PC-9 (cell line): ENCODE measurements at regions not wholly inside any gene's neighbourhood (a gene's known extent, or its start where the extent isn't known, plus 50 kb on each side); places are given as distances from the start of the nearest gene placed in this dataset.

Experiments
- BruUV-seq: library from RNA; stranded (reverse); fragments of 400-500 nt; replicated peaks from 2 replicates; lab custom pipeline; 2021; lab: Mats Ljungman, UMichigan
- CTCF ChIA-PET: fragments of 300-600 bp; sonication (Branson Sonifier 250); formaldehyde crosslinking; loops from one replicate; lab custom pipeline; 2022; ENCODE audit warnings: antibody characterized with exemption; lab: Charles Lee
- POLR2A ChIA-PET: fragments of 300-600 bp; sonication (Branson Sonifier 250); formaldehyde crosslinking; loops from one replicate; lab custom pipeline; 2022; ENCODE audit warnings: antibody characterized with exemption; ENCODE audit not compliant: unreplicated experiment; lab: Charles Lee
- DNase-seq, 2 experiments: peaks; one replicate each; pipeline versions ENCODE4 v3.0.0 to v3.0.0-alpha.2; 2015 to 2022; ENCODE audit warnings: mixed read lengths in 1 of 2
- H2AFZ ChIP-seq: fragments of 200-600 bp; sonication (generic); 2 replicates; pipeline ENCODE4 v1.8.1; 2017; ENCODE audit warnings: antibody characterized with exemption
- H3F3A ChIP-seq: fragments of 200-600 bp; sonication (generic); 2 replicates; pipeline ENCODE4 v1.8.1; 2017; ENCODE audit warnings: antibody characterized with exemption, mild to moderate bottlenecking, low read depth; ENCODE audit not compliant: insufficient read depth
- H3K27ac ChIP-seq: fragments of 200-600 bp; sonication (generic); 2 replicates; pipeline ENCODE4 v1.6.1; 2016; ENCODE audit warnings: mixed run types
- H3K27me3 ChIP-seq: fragments of 200-600 bp; sonication (generic); 2 replicates; pipeline ENCODE4 v1.6.1; 2016; ENCODE audit warnings: low read depth, mixed run types; ENCODE audit not compliant: insufficient read depth
- H3K36me3 ChIP-seq: fragments of 200-600 bp; sonication (generic); 2 replicates; pipeline ENCODE4 v1.6.1; 2016; ENCODE audit warnings: low read depth, mixed run types
- H3K4me1 ChIP-seq: fragments of 200-600 bp; sonication (generic); replicated peaks from 2 replicates; pipeline ENCODE4 v1.6.1; 2016; ENCODE audit warnings: mixed run types; ENCODE audit not compliant: insufficient read depth
- H3K4me2 ChIP-seq: fragments of 200-600 bp; sonication (generic); 2 replicates; pipeline ENCODE4 v1.6.1; 2017; ENCODE audit warnings: mixed run types
- H3K4me3 ChIP-seq: fragments of 200-600 bp; sonication (generic); 2 replicates; pipeline ENCODE4 v1.6.1; 2016; ENCODE audit warnings: mixed run types
- H3K79me2 ChIP-seq: fragments of 200-600 bp; sonication (generic); 2 replicates; pipeline ENCODE4 v1.6.1; 2017; ENCODE audit warnings: low read depth, mixed run types
- H3K9me2 ChIP-seq: fragments of 200-600 bp; sonication (generic); 2 replicates; pipeline ENCODE4 v1.8.1; 2017; ENCODE audit warnings: mild to moderate bottlenecking; ENCODE audit not compliant: insufficient read depth
- H3K9me3 ChIP-seq: fragments of 200-600 bp; sonication (generic); 2 replicates; pipeline ENCODE4 v1.8.1; 2016; ENCODE audit warnings: low read depth; ENCODE audit not compliant: insufficient read depth
- H4K20me1 ChIP-seq: fragments of 200-600 bp; sonication (generic); 2 replicates; pipeline ENCODE4 v1.8.1; 2017; ENCODE audit not compliant: insufficient read depth
- CTCF ChIP-seq: fragments of 200-600 bp; sonication (generic); conservative IDR thresholded peaks from 2 replicates; pipeline ENCODE4 v1.6.1; 2017; ENCODE audit warnings: mixed run types, antibody characterized with exemption, mild to moderate bottlenecking, moderate library complexity
- EZH2 ChIP-seq: fragments of 200-600 bp; sonication (generic); IDR thresholded peaks from 2 replicates; pipeline ENCODE4 v1.8.0; 2017; ENCODE audit warnings: antibody characterized with exemption, low read depth
- intact Hi-C: fragments of 100-400 bp; cut with micrococcal nuclease; formaldehyde crosslinking; loops from one replicate; pipeline ENCODE4 v1.10.0; 2022; ENCODE audit not compliant: unreplicated experiment

- no peak overlapping the region for H3K4me2 ChIP-seq
- BruUV-seq: no TSS peak
- DNase-seq: no peak
- H3K4me1 ChIP-seq: no peaks in the 10 kb centered on the region
- ChIA-PET POLR2A (no interaction called here), CTCF (no interaction called here)
- no peaks in the 10 kb centered on the region for H3K9me2 ChIP-seq
- H3F3A ChIP-seq: no peaks in the 10 kb centered on the region
- H2AFZ ChIP-seq: no peak overlapping the region
- no peak overlapping the region for H3K27ac ChIP-seq
- no peaks in the 10 kb centered on the region for H3K79me2 ChIP-seq
- intact Hi-C loops: no loop called here
- H3K27me3 ChIP-seq: peaks cover 98% of the 10 kb centered on the region
- H3K4me3 ChIP-seq: no peak overlapping the region
- TF ChIP-seq CTCF (no peak), EZH2 (no peak)
- no peaks in the 10 kb centered on the region for H4K20me1 ChIP-seq
- H3K9me3 ChIP-seq: no peaks in the 10 kb centered on the region
- H3K36me3 ChIP-seq: no peaks in the 10 kb centered on the region
Observed at GRCh38 chr11:116505298-116506262, 267.2 kb downstream of the BUD13 start.

GRCh38 chr11:116504541-116505297 is 268.1 kb downstream of the BUD13 start:
- no peak overlapping the region for H3K4me3 ChIP-seq
- no peak overlapping the region for H3K27ac ChIP-seq
- no peaks in the 10 kb centered on the region for H3K36me3 ChIP-seq
- peaks cover 100% of the 10 kb centered on the region for H3K27me3 ChIP-seq
- no peak for TF ChIP-seq CTCF
- no peak for TF ChIP-seq EZH2
- no peak overlapping the region for H3K4me2 ChIP-seq
- intact Hi-C loops: no loop called here
- H3K9me3 ChIP-seq: no peaks in the 10 kb centered on the region
- ChIA-PET CTCF (no interaction called here), POLR2A (no interaction called here)
- BruUV-seq: no TSS peak
- no peaks in the 10 kb centered on the region for H4K20me1 ChIP-seq
- H3K4me1 ChIP-seq: no peaks in the 10 kb centered on the region
- DNase-seq: no peak
- no peak overlapping the region for H2AFZ ChIP-seq
- H3F3A ChIP-seq: no peaks in the 10 kb centered on the region
- H3K79me2 ChIP-seq: no peaks in the 10 kb centered on the region
- H3K9me2 ChIP-seq: no peaks in the 10 kb centered on the region

GRCh38 chr11:116503216-116504160 is 269.3 kb downstream of the BUD13 start:
- no peak overlapping the region for H2AFZ ChIP-seq
- no peak for DNase-seq
- no peaks in the 10 kb centered on the region for H4K20me1 ChIP-seq
- no peak overlapping the region for H3K4me3 ChIP-seq
- no peaks in the 10 kb centered on the region for H3K36me3 ChIP-seq
- H3K9me2 ChIP-seq: no peaks in the 10 kb centered on the region
- TF ChIP-seq CTCF: no peak
- TF ChIP-seq EZH2: no peak
- CTCF ChIA-PET: no interaction called here
- POLR2A ChIA-PET: no interaction called here
- no TSS peak for BruUV-seq
- no peaks in the 10 kb centered on the region for H3K4me1 ChIP-seq
- no peaks in the 10 kb centered on the region for H3K79me2 ChIP-seq
- no peaks in the 10 kb centered on the region for H3K9me3 ChIP-seq
- H3K27me3 ChIP-seq: peaks cover 100% of the 10 kb centered on the region
- H3K4me2 ChIP-seq: no peak overlapping the region
- H3K27ac ChIP-seq: no peak overlapping the region
- intact Hi-C loops: no loop called here
- no peaks in the 10 kb centered on the region for H3F3A ChIP-seq
